GM19468 (cell line): ENCODE measurements at regions not wholly inside any gene's neighbourhood (a gene's known extent, or its start where the extent isn't known, plus 50 kb on each side); places are given as distances from the start of the nearest gene placed in this dataset.
A peak's percentile ranks its signal among the peaks of the same experiment; 100 is the strongest.

Experiments
- ATAC-seq: cut with Tn5 transposase; IDR thresholded peaks from one replicate; pipeline ENCODE4 v1.9.1; 2021; ENCODE audit warnings: mild to moderate bottlenecking, moderate library complexity, moderate number of reproducible peaks; ENCODE audit not compliant: unreplicated experiment; ENCODE audit errors: extremely low read depth

DNA sequence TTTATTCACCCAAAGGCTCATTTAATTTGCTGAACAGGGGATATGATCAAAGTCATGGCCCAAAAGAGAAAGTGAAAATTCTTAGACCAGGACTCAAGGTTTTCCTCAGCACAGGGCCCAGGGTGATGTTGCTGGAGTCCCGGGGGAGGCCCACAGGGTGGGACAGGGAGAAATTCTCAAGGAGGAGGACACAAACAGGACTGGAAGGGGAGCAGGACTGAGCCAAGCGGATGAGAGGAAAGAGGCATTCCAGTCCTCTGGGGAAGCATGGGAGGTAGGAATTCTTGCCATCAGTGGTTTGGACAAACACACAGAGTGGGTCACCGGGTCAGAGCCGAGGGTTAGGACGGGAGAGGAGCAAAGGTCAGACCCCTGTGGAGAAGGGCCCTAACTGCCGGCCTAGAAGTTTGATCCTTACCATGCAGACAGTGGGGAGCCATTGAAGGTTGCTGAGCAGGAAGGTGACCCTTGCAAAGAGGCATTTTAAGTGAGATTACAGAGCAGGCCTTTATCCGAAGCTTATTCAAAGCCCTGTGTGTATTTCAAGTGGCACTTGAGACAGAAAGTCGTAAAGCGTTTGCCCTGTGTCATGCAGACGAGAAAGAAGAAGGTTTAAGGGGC is 68.4 kb upstream of the PTGR2 start:
- no peak for ATAC-seq

DNA sequence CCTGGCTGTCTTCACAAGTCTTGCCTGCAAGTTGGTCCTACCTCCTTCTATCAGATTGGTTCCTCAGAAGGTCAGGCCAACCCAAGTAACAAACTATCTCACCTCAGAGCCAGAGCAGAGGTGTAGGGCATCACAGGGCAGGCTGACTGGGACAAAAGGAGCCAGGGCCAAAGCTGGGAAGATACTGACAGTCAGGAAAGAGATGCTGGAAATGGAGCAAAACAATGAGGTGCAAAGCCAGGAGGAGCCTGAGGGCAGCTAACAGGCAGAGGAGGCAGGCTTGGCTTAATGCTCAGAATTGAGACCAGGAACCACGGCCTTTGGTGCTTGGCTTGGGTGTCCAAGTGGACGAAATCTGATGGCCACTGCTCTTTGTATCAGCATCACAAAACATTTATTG is 68.4 kb upstream of the PNMA1 start:
- ATAC-seq: no peak

DNA sequence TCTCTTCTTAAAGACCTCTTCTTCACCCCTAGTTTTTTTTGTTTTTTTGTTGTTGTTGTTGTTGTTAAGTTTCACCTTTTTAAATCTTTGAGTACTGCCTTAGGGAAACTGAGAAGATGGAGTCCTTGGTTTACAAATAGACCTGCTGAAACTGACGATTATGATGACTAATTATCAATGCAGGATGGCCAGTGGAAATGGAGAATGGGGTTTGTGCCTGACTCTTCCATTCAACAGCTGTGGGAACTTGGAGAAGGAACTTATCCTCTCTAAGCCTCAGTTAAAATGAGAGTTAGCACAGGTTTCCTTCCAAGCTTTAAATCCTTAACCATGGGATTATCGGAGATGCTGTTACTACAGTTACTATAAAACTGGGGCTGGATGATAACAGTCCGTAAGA is 66.7 kb upstream of the PNMA1 start:
- no peak for ATAC-seq

DNA sequence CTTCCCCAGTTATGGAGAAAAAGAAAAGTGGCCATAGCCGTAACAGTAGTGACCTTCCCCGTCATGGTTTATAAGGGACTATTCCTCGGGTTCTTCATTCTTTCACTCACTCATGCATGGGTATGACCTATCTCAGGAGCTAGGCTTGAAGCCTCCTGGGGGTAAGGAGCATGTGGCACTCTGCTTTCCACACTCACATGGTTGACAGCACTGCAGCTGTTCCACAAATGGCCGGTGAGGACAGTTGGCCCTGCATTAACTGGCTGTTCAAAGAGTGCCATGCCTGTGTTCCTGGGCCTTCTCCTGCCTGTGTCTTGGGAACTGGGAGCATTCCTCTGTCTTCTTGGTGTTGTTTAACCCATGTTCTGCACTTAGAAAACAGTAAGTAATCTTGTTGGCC is 66.2 kb upstream of the PNMA1 start:
- no peak for ATAC-seq

DNA sequence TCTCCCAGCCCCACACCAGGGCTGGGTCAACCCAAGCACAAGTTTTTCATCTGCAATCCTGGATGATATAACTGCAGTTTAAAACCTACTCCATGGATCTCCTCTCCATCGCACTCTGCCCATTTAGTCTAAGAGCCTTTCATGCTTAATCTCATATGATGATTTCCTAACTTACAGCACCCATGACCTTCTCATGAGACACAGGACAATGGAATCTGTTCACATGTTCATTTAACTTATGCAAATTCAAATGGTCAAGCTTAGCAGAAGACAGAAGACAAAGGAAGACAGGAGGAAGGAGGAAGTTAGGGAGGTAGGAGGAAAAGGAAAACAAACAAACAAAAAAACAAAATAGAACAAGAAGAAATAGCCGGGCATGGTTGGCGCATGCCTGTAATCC is 64.6 kb upstream of the PNMA1 start:
- ATAC-seq: no peak

DNA sequence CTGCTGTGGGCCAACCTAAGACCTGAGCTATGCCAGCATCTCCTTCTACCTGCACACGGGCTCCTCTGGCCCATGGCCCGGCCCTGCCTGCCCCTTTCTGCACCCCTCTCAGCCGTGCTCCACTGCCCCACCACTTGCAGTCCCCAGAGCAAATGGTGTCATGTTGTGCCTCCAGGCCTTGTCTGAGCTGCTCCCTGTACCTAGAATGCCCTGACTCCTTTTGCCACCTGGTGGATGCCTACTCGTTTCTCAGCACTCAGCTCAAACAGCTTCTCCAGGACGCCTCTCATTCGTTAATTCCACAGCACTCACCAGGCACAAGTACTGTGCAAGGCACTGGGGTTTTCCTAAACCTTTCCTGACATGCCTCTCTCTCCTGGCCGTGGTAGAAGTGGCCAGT is 63.2 kb upstream of the PNMA1 start:
- no peak for ATAC-seq

DNA sequence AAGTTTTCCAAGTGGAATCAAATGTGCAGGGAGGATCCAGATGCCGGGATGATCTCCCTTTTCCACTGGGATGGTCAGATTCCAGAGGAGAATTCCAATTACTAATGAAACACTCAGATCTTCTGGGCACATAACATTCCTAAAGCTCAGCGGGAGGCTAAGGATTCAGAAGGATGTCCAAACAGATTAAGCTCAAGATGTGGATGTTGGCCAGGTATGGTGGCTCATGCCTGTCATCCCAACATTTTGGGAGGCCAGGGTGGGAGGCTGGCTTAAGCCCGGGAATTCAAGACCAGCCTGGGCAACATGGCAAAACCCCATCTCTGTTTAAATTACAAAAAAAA is 62.0 kb upstream of the PNMA1 start:
- no peak for ATAC-seq

DNA sequence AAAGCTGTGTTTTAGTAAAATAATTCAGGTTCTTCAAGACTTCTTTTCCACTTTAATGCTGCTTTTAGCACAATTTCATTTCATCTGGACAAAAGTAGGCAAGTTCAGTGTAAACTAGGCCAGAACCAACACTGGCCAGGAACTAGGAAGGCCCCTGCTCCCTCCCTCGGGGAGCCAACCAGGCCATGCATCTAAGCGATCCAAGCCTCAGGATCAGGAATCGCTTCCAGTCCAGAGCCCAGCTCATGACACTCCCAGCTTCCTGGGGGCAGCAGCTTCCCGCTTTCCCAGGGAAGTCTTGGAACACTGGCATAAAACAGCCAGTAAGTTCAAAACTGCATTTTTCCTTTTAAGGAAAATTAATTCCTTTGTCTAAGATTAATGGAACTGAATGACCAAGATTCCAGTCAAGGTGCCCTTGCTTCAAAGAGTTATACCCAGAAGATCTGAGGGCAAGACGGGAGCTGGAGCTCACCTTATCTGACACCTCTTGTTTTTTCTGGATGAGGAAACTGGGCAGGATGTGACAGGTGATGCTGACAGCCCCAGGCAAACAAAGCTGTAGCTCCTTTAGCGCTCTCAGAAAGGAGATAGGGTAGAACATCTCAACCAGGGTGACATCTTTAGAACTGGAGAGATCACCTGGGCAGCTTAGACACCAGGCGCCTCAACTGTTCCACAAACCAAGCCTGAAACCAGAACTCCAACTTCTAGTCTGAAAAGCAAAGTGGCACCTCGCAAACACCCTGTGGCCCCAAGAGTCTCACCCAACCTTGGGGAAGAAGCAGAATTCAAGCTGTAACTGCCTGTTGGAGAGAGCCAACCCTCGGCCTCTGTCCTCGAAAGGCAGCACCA is 61.4 kb upstream of the PNMA1 start:
- no peak for ATAC-seq

DNA sequence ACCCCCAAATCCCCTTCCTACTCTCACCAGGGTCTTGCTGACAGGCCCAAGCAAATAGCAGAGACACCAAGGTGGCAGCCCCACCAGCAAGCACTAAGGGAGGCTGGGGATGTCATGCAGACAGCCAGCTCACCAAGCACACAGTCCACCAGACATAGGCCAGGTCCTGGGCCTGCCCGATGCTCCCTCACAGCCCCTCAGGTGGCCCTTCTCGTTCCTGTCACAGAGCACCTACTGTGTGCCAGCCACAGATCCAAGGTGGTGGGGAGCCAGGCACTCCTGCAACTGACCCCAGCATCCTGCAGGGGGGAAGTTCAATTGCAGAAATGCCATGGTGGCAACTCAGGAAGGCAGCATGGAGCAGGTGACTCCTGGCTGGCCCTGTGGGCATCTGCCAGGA is 60.5 kb upstream of the PNMA1 start:
- no peak for ATAC-seq

DNA sequence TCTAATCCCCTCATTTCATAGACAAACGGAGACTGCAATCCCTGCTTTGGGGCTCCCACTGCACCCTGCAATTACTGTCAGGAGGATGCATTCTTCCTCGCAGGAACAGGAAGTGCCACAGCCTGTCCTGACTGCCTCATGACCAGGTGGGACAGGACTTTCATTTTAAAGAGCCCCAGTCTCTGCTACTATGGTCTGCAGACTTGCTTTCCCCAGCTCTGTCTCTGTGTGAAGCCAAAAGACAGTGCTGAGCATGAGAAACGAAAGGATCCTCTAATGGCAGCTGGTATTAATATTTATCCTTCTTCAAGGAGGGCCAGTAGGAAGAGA is 60.0 kb upstream of the PNMA1 start:
- no peak for ATAC-seq

DNA sequence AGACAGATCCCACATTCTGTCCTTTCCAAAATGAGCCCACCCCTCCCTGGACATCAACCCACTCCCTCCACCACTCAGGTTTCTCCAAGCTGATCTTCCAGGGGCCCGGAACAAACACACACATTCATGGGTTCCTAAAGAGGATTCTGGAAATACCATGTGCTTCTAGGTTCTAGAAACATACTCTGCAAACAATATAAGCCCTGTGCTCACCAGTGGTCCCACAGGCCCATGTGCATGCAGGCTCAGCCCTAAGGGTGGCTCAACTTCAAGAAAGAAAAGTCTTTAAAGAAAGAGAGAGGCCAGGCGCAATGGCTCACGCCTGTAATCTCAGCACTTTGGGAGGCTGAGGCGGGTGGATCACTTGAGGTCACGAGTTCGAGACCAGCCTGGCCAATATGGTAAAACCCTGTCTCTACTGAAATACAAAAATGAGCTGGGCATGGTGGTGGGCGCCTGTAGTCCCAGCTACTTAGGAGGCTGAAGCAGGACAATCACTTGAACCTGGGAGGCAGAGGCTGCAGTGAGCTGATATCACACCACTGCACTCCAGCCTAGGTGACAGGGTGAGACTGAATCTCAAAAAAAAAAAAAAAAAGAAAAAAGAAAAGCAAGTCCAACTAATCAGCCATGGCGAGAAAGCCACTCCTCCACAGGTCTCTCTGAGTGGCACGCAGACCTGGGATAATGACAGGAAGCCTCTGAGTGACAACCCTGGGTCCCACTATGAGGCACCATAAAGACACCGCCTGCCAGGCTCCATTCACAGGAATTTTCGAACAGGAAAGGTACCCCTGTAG is 59.5 kb upstream of the PNMA1 start:
- ATAC-seq: no peak

DNA sequence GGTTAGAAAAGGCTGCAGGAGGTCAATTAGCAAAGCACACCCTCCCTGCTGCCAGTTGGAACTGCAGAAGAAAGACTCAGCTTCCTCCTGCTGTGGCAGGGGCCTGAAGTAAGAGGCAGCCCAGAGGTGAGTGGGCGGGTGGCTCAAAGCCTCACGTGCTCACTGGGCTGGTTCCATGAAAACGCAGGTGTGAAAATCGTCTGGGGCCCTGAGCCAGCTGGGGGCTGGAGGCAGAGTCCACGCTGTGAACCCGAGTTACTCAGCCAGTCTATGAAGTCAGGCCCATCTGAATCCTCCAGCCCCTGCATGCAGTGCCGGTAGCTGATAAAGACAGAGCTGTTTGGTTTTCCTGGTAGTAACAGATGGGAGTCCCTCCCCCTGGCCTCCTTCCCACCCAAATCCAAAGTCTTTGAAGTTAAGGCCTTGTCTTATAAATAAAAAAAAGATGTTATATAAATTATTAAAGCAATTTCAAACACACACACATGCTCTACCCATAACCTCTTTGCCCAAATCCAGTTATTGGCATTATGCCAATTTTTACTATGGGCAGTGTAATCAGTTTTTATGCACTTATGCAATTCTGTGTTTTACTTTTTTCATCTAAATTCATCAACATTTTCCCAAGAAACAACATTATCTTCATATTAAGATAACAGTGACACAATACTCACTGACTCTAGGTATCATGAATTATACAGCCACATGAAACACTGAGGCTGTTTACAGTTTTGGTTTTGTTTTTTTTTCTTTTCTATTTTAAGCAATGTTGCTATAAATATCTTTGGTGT is 57.9 kb upstream of the PNMA1 start:
- ATAC-seq: peak; percentile 42

DNA sequence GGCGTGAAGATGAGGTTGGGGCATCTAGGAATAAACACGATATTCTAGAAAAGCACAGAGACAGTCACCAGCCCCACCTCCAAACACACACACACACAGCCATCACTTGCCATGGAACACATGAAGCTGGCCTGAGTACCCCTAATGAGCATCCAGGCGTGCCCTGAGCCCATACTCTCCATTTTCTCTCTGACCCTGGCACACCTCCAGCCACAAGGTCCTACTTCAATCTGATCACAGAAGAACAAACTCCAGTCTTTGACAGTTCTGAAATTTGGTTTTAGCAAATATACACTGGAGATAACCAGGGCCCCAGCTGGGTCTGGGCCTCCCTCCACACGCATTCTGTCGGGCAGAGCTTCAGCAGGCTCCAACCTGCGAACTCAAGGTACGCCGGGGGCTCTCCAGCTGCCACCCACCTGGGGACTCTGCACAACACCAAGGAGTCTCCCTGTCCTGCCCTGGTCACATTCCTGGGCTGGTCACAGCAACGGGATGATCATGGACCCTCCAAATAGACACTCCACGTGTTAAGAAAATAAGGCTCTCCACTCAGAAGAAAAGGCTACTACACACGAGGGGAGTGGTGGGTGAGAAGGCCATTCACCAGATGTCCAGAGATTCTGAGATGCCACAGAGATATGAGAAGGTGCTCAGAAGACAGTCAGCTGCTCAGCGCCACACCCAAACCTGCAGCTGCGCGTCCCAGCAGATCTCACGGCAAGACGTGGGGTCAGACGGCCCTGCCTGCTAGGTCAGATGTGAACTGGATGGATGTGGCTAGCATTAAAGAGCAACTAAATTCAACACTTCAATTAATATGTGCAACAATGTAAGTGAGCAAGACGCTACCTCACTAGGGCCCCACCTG is 57.0 kb upstream of the PNMA1 start:
- no peak for ATAC-seq

DNA sequence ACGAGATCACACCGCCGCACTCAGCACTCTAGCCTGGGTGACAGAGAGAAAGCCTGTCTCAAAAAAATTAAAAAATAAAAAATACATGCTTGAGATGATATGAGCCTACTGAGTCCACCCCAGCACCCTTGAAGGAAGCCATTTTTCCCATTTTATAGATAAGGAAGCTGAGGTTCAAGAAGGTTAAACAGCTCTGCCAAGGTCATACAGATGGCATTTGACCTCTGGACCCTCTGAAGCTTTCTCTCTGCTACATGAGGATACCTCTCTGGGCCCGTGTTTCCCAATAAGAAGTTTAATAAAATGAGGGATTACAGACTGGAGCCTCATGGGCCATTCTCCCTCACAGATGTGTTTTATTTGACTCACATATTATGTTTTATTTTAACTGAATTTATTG is 53.9 kb upstream of the PNMA1 start:
- no peak for ATAC-seq

DNA sequence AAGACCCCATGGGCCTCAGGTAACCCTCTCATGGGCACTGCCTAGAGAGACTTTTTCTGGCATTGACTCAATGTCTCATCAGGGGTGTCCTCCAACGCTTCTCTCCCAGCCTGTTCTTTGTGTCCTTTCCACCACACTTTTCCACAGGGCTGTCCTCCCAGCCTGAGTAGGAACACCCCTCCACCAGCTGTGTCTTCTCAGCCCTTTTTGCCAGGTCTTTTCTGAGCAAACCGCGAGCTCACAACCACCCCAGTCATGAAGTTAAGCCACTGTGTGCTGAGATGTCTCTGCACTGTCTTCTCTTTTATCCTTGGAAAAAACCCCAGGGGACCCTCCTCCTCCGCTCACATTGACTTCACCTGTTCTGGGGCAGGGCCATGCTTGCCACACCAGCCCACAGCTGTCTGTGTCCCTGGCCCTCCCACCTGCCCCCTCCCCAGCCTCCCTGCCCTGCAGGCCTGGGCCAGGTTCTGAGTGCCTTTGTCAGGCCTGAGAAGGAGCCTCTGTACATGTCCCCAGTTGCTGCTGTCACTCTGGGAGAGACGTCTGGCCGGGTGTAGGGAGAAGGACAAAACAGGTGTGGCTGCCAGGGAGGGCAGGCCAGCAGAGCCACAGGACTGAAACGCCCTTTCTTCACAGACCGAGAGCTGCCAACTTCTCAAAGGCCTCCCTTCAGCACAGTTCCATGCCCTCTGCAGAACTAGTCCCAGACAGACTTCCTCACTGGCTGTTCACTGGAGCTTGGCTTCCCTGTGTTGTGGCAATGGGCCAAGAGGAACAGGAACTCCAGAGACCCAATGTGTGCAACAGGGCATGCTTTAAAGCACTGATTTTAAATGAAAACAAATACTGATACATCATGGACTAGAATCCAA is 50.5 kb upstream of the PNMA1 start:
- ATAC-seq: no peak
